PC-3 (cell line): ENCODE measurements at regions not wholly inside any gene's neighbourhood (a gene's known extent, or its start where the extent isn't known, plus 50 kb on each side); places are given as distances from the start of the nearest gene placed in this dataset.

Source experiments
- CTCF ChIP-seq: fragments of 300-600 bp; sonication (generic); conservative IDR thresholded peaks from 2 replicates; pipeline ENCODE4 v1.5.1; 2017; ENCODE audit warnings: antibody characterized with exemption, low read depth, mild to moderate bottlenecking, low read length
- EZH2 ChIP-seq: fragments of 300-600 bp; sonication (generic); IDR thresholded peaks from one replicate; pipeline ENCODE4 v1.6.1; 2017; ENCODE audit warnings: antibody characterized with exemption, mild to moderate bottlenecking, low read length; ENCODE audit not compliant: unreplicated experiment
- EZH2phosphoT487 ChIP-seq: fragments of 300-600 bp; sonication (generic); IDR thresholded peaks from 2 replicates; pipeline ENCODE4 v1.6.1; 2018; ENCODE audit warnings: mild to moderate bottlenecking, antibody characterized with exemption, low read length, borderline replicate concordance

GRCh38 chr5:167592114-167592513, 699.3 kb upstream of the WWC1 start:
- TF ChIP-seq CTCF (no peak), EZH2 (no peak), EZH2phosphoT487 (no peak)
